Neural cell (in vitro differentiated cells): ENCODE measurements at regions not wholly inside any gene's neighbourhood (a gene's known extent, or its start where the extent isn't known, plus 50 kb on each side); places are given as distances from the start of the nearest gene placed in this dataset.
"Not testable (repeated sequence)": the region's sequence is repeated elsewhere in the genome, so short reads cannot be mapped to it uniquely, and the experiment has no call there.

Experiments
- EP300 ChIP-seq: fragments of 450-650 bp; conservative IDR thresholded peaks from 2 replicates; pipeline ENCODE4 v1.6.1; 2014; ENCODE audit warnings: antibody characterized with exemption, mild to moderate bottlenecking, moderate library complexity; ENCODE audit not compliant: poor library complexity, severe bottlenecking
- EZH2 ChIP-seq: fragments of 200-600, 300-800 bp; shearing (Covaris generic), sonication (generic); IDR thresholded peaks from 2 replicates; pipeline ENCODE4 v1.6.1; 2014; ENCODE audit warnings: antibody characterized with exemption, low read length, borderline replicate concordance, mild to moderate bottlenecking; ENCODE audit not compliant: insufficient read depth, poor library complexity, severe bottlenecking
- MXI1 ChIP-seq: fragments of 450-650 bp; conservative IDR thresholded peaks from 2 replicates; pipeline ENCODE4 v1.6.1; 2014; ENCODE audit warnings: antibody characterized with exemption, mild to moderate bottlenecking; ENCODE audit not compliant: poor library complexity, severe bottlenecking
- POLR2AphosphoS5 ChIP-seq: IDR thresholded peaks from 2 replicates; pipeline ENCODE4 v1.6.1; 2012
- TAF1 ChIP-seq: IDR thresholded peaks from 2 replicates; pipeline ENCODE4 v1.6.1; 2012; ENCODE audit warnings: low read depth
- TF ChIP-seq, protein P1 (sequence below): fragments of 450-650 bp; IDR thresholded peaks from 2 replicates; pipeline ENCODE4 v1.5.1; 2014; ENCODE audit warnings: antibody characterized with exemption, mild to moderate bottlenecking, moderate library complexity; ENCODE audit not compliant: poor library complexity, severe bottlenecking

DNA sequence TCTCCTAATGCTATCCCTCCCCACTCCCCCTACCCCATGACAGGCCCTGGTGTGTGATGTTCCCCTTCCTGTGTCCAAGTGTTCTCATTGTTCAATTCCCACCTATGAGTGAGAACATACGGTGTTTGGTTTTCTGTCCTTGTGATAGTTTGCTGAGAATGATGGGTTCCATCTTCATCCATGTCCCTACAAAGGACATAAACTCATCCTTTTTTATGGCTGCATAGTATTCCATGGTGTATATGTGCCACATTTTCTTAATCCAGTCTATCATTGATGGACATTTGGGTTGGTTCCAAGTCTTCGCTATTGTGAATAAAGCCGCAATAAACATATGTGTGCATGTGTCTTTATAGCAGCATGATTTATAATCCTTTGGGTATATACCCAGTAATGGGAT is 227.5 kb upstream of the PRDM1 start:
- TF ChIP-seq EP300, EZH2, TAF1, MXI1, POLR2AphosphoS5: not testable (repeated sequence)
- TF ChIP-seq, protein P1, sequence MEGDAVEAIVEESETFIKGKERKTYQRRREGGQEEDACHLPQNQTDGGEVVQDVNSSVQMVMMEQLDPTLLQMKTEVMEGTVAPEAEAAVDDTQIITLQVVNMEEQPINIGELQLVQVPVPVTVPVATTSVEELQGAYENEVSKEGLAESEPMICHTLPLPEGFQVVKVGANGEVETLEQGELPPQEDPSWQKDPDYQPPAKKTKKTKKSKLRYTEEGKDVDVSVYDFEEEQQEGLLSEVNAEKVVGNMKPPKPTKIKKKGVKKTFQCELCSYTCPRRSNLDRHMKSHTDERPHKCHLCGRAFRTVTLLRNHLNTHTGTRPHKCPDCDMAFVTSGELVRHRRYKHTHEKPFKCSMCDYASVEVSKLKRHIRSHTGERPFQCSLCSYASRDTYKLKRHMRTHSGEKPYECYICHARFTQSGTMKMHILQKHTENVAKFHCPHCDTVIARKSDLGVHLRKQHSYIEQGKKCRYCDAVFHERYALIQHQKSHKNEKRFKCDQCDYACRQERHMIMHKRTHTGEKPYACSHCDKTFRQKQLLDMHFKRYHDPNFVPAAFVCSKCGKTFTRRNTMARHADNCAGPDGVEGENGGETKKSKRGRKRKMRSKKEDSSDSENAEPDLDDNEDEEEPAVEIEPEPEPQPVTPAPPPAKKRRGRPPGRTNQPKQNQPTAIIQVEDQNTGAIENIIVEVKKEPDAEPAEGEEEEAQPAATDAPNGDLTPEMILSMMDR = not testable (repeated sequence)
